ENCODE measurements at regions not wholly inside any gene's neighbourhood (a gene's known extent, or its start where the extent isn't known, plus 50 kb on each side); places are given as distances from the start of the nearest gene placed in this dataset.
"Not testable (repeated sequence)": the region's sequence is repeated elsewhere in the genome, so short reads cannot be mapped to it uniquely, and the experiment has no call there.

DNA sequence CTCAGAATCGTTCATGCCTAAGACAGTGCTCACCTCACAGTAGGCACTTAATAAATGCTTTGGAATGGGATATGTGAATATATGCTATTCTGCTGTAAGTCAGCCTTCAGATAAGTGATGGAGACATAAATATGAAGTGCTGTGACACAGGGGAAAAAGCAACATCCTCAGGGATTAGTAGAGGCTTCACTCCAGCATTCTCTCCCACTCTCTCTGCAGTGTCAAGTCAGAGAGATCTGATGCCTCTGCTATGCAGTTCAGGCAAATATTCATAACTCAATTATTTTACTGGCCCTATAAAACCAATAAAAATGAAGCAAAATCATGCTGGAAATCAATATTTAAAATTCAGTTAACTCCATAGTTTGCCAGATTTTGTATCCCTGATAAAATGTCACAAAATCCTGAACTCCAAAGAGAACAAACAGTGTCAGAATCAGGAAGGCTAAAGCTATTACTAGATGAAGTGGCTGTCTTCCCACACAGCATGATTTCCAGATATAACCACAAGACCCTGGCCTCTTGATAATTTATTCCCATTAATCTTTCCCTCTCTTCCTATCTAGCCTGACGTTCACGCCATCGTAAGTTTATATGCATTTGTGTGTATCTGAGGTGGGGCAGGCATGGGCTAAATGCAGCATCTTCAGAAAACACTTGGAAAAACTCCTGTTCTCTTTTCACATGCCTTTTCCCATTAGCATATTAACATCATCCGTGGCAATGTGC is 278.9 kb upstream of the ATP11B start:
- intact Hi-C loops (cut with DNase I; ENCODE audit: low total_unique reads): no loop called here
- no peaks in the 10 kb centered on the region for H3K27me3 ChIP-seq
- no peaks in the 10 kb centered on the region for H3K9me3 ChIP-seq
- H3K36me3 ChIP-seq (ENCODE audit: low read depth, missing control alignments): no peaks in the 10 kb centered on the region
- H3K4me1 ChIP-seq: no peaks in the 10 kb centered on the region
- H3K4me3 ChIP-seq: no peak overlapping the region
- TF ChIP-seq, protein P1, sequence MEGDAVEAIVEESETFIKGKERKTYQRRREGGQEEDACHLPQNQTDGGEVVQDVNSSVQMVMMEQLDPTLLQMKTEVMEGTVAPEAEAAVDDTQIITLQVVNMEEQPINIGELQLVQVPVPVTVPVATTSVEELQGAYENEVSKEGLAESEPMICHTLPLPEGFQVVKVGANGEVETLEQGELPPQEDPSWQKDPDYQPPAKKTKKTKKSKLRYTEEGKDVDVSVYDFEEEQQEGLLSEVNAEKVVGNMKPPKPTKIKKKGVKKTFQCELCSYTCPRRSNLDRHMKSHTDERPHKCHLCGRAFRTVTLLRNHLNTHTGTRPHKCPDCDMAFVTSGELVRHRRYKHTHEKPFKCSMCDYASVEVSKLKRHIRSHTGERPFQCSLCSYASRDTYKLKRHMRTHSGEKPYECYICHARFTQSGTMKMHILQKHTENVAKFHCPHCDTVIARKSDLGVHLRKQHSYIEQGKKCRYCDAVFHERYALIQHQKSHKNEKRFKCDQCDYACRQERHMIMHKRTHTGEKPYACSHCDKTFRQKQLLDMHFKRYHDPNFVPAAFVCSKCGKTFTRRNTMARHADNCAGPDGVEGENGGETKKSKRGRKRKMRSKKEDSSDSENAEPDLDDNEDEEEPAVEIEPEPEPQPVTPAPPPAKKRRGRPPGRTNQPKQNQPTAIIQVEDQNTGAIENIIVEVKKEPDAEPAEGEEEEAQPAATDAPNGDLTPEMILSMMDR (IDR thresholded peaks at IDR 0.05): no peak
- TF ChIP-seq POLR2A (IDR thresholded peaks at IDR 0.05): no peak
- H3K27ac ChIP-seq: no peak overlapping the region
- DNase-seq: no peak
- 67% methylated on average over 5 of the region's 5 CpGs for WGBS, 2 donors

DNA sequence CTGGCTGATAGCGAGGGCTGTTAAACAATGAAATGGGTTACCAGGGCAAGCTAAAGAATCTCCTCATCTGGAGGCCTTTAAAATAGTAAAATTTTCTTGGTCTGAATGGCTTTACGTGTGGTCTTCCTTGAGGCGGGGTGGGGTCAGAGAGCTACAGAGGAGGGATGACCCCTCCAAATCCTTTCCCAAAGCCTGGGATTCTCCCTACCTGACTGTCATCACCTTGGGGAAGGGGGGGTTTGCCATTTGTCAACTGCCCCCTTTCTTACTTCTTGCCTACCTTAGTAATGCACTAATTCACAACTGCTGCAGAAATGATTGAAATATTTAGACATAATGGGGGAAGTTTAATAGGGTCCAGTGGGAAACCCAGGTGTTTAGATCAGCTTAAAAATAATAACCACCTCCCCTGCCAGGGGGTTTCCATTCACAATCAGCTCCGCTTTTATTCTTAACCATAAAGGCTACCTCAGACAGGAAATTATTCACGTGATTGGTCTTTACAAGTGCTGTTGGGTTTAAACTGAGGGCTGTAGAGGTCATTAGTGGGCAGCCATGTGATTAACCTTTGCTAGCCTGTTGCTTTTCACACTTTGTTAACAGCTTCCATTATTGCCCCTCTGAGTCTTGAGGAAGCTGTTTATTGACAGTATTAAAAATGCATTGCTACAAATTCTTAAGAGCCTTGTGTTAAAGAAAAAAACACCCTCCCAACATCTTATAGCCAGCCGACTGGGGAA is 276.5 kb upstream of the ATP11B start:
- no peak overlapping the region for H3K4me3 ChIP-seq
- H3K27ac ChIP-seq: no peak overlapping the region
- TF ChIP-seq, protein P1 (IDR thresholded peaks at IDR 0.05): no peak
- no peak for TF ChIP-seq POLR2A (IDR thresholded peaks at IDR 0.05)
- DNase-seq: no peak
- H3K9me3 ChIP-seq: no peaks in the 10 kb centered on the region
- no peaks in the 10 kb centered on the region for H3K4me1 ChIP-seq
- H3K27me3 ChIP-seq: no peaks in the 10 kb centered on the region
- 74 to 81% methylated on average over 6 of the region's 6 CpGs for WGBS, 2 donors
- H3K36me3 ChIP-seq (ENCODE audit: low read depth, missing control alignments): no peaks in the 10 kb centered on the region
- intact Hi-C loops (cut with DNase I; ENCODE audit: low total_unique reads): no loop called here

DNA sequence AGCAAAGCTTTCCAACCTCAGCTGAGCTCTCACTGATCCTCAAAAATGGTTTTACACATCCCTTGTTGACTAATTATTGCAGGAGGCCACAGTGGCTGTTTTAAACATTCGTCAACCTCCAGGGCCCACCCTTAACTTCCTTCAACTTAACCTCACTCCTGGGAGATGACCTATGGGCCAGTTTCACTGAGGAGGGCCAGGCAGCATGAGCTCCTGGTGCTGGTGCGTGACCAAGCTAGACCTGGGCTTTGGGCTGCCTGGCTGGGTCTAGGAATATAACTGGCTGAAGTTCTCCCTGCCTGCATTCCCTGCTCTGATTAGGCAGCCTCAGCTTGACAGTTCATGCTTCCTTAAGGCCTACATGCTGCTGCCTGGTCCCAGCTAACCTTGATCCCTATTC is 273.7 kb upstream of the ATP11B start:
- no peaks in the 10 kb centered on the region for H3K4me1 ChIP-seq
- H3K27me3 ChIP-seq: no peaks in the 10 kb centered on the region
- no peak for TF ChIP-seq POLR2A (IDR thresholded peaks at IDR 0.05)
- TF ChIP-seq, protein P1 (IDR thresholded peaks at IDR 0.05): no peak
- intact Hi-C loops (cut with DNase I; ENCODE audit: low total_unique reads): no loop called here
- no peak overlapping the region for H3K27ac ChIP-seq
- H3K36me3 ChIP-seq (ENCODE audit: low read depth, missing control alignments): no peaks in the 10 kb centered on the region
- WGBS, 2 donors: 88 to 95% methylated on average over 2 of the region's 2 CpGs
- no peak overlapping the region for H3K4me3 ChIP-seq
- H3K9me3 ChIP-seq: no peaks in the 10 kb centered on the region
- no peak for DNase-seq

GRCh38 chr3:182521339-182521738 is 272.0 kb upstream of the ATP11B start:
- Histone ChIP-seq H3K9me3 (no peaks in the 10 kb centered on the region), H3K27ac (no peak overlapping the region), H3K27me3 (no peaks in the 10 kb centered on the region), H3K4me3 (no peak overlapping the region), H3K4me1 (no peaks in the 10 kb centered on the region), H3K36me3 (ENCODE audit: low read depth, missing control alignments) (no peaks in the 10 kb centered on the region)
- 91 to 93% methylated on average over 3 of the region's 3 CpGs for WGBS, 2 donors
- DNase-seq: no peak
- TF ChIP-seq POLR2A (IDR thresholded peaks at IDR 0.05): no peak
- intact Hi-C loops (cut with DNase I; ENCODE audit: low total_unique reads): no loop called here

DNA sequence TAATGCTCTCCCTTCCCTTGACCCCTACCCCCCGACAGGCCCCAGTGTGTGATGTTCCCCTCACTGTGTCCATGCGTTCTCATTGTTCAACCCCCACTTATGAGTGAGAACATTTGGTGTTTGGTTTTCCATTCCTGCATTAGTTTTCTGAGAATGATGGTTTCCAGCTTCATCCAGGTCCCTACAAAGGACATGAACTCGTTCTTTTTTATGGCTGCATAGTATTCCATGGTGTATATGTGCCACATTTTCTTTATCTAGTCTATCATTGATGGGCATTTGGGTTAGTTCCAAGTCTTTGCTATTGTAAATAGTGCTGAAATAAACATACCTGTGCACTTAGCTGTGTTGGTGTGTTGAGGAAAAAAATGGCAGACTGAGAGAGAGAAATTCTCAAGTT is 269.9 kb upstream of the ATP11B start:
- DNase-seq; intact Hi-C loops (cut with DNase I; ENCODE audit: low total_unique reads); H3K4me3 ChIP-seq; H3K4me1 ChIP-seq; H3K27me3 ChIP-seq; H3K36me3 ChIP-seq (ENCODE audit: low read depth, missing control alignments); H3K27ac ChIP-seq; H3K9me3 ChIP-seq: not testable (repeated sequence)
- 95 to 97% methylated on average over 3 of the region's 3 CpGs for WGBS, 2 donors

Data from testis (tissue), 2 donors.